Memory B cell (primary cell): ENCODE measurements at regions not wholly inside any gene's neighbourhood (a gene's known extent, or its start where the extent isn't known, plus 50 kb on each side); places are given as distances from the start of the nearest gene placed in this dataset.

Experiments
- ATAC-seq: fragments of 150-1000 bp; cut with Tn5 transposase; 2 replicates; pipeline ENCODE4 v1.10.0; 2021; ENCODE audit warnings: low read depth, mild to moderate bottlenecking, moderate library complexity
- DNase-seq, 2 donors: peaks; one replicate each; pipeline ENCODE4 v3.0.0; 2022; ENCODE audit warnings: low spot score in 2 of 2
- H3K27ac Mint-ChIP-seq: one replicate; pipeline ENCODE4 v1.8.0; 2022; ENCODE audit warnings: mild to moderate bottlenecking, moderate library complexity, mixed read lengths
- H3K27me3 Mint-ChIP-seq: one replicate; pipeline ENCODE4 v1.8.0; 2022; ENCODE audit warnings: mixed read lengths
- H3K36me3 Mint-ChIP-seq: one replicate; pipeline ENCODE4 v1.8.0; 2022; ENCODE audit warnings: mild to moderate bottlenecking, mixed read lengths
- H3K4me1 Mint-ChIP-seq: one replicate; pipeline ENCODE4 v1.8.0; 2022; ENCODE audit warnings: mixed read lengths
- H3K4me3 Mint-ChIP-seq: one replicate; pipeline ENCODE4 v1.8.0; 2022; ENCODE audit warnings: mild to moderate bottlenecking, moderate library complexity, mixed read lengths
- H3K9me3 Mint-ChIP-seq: one replicate; pipeline ENCODE4 v1.8.0; 2022; ENCODE audit warnings: mixed read lengths

DNA sequence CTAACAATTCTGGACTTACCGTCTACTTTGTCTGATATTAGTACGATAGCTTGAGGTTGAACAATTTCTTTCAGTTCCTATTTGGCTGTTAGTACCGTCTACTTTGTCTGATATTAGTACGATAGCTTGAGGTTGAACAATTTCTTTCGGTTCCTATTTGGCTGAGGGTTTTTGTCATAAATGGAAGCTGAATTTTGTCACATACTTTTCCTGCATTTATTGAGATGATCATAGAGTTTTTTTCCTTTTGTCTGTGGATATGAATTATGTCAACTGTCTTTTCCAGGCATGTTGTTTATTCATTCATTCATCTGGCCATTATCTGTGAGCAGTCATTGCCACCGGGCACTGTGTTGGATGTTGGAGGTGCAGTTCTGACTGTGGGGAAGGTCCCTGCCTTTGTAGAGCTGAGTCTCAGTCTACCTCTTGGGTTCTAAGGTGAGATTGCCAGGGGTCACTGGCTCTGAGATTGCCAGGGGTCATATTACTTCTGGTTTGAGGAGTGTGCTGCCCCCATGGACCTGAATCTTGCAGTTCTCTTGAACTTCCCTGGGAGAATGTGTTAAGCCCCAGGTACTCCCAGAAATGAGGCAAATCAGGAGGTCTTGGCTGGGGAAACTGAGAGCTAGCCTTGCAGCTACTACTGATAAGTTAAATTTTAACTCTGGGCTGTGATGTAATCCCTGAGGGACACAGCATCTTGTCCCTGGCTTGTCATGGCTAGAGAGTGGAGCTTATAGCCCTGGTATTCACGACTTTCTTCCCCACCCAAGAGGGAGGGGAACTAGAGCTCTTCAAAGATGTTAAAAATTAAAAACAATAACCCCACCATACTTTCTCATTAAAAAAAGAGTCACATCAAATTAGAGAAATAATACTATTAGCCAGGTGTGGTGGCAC, 89.1 kb upstream of the MBOAT2 start:
- Mint-ChIP-seq H3K4me1 (peaks cover 13% of the 10 kb centered on the region), H3K9me3 (no peaks in the 10 kb centered on the region)

GRCh38 chr2:9091811-9092210, 88.3 kb upstream of the MBOAT2 start:
- DNase-seq (no peak), ATAC-seq (no peak)
- Mint-ChIP-seq H3K4me3 (no peak overlapping the region), H3K4me1 (peaks cover 13% of the 10 kb centered on the region), H3K27me3 (peaks cover 15% of the 10 kb centered on the region), H3K27ac (no peak overlapping the region), H3K36me3 (no peaks in the 10 kb centered on the region), H3K9me3 (no peaks in the 10 kb centered on the region)

More for the DNA sequence above, 89.1 kb upstream of the MBOAT2 start:
- ATAC-seq (no peak), DNase-seq (no peak)
- Mint-ChIP-seq H3K4me3 (no peak overlapping the region), H3K27me3 (peaks cover 17% of the 10 kb centered on the region), H3K36me3 (no peaks in the 10 kb centered on the region), H3K27ac (no peak overlapping the region)

DNA sequence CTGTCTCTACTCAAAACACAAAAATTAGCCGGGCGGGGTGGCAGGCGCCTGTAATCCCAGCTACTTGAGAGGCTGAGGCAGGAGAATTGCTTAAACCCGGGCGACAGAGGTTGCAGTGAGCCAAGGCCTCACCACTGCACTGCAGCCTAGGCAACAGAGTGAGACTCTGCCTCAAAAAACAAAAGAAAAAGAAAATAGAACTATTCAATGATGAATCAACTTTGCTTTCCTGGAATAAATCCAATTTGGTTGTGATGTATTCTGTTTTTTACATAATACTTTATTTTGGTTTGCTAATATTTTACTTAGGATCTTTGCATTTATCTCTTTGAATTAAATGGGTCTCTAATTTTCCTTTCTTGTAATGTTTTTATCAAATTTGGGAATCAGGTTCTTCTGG, 86.3 kb upstream of the MBOAT2 start:
- H3K36me3 Mint-ChIP-seq: no peaks in the 10 kb centered on the region
- peaks cover 13% of the 10 kb centered on the region for H3K27me3 Mint-ChIP-seq
- H3K4me1 Mint-ChIP-seq: peaks cover 13% of the 10 kb centered on the region
- H3K4me3 Mint-ChIP-seq: no peak overlapping the region
- no peak for ATAC-seq
- no peak overlapping the region for H3K27ac Mint-ChIP-seq
- DNase-seq: no peak
- no peaks in the 10 kb centered on the region for H3K9me3 Mint-ChIP-seq

DNA sequence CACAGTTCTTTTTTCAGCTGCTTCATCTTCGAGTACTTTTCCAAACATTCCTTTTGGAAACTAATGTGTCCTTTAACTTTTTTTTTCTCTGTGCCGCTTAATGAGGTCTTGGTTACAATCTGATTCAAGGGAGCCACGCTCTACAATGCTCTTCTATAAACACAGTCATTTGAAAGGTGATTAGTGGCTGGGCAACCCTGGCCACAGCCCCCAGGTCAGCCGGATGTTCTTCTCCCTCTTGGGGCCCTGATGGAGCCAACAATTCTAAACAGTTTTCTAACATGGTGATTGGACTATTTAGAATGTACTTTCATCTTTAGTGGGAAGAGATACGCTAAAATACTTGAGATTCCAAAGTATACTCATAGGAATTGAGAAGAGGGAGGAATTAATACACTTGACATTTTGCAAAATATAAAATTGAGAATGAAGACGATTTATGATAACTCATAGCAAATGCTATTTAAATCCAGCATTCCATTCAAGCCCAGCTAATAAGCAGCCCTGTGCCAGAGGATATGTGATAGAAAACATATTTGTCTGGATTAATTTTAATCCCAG, 83.7 kb upstream of the MBOAT2 start:
- Mint-ChIP-seq H3K27ac (no peak overlapping the region), H3K36me3 (no peaks in the 10 kb centered on the region), H3K9me3 (peaks cover 2% of the 10 kb centered on the region), H3K27me3 (peaks cover 2% of the 10 kb centered on the region), H3K4me3 (no peak overlapping the region), H3K4me1 (peaks cover 1% of the 10 kb centered on the region)
- no peak for ATAC-seq
- DNase-seq: no peak

DNA sequence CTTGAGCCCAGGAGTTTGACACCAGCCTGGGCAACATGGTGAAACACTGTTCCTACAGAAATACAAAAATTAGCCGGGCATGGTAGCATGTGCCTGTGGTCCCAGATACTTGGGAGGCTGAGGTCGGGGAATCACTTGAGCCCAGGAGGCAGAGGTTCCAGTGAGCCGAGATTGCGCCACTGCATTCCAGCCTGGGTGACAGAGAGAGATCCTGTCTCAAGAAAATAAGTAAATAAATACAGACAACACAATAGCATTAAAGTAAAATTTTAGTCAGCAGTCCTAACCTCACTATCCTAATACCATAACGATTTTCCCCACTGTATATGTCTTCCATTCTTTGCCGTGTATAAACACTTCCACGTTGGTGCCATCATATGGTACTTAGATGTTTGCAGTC, 83.0 kb upstream of the MBOAT2 start:
- peaks cover 6% of the 10 kb centered on the region for H3K9me3 Mint-ChIP-seq
- H3K4me3 Mint-ChIP-seq: no peak overlapping the region
- DNase-seq (no peak), ATAC-seq (no peak)
- H3K4me1 Mint-ChIP-seq: no peaks in the 10 kb centered on the region
- H3K36me3 Mint-ChIP-seq: no peaks in the 10 kb centered on the region
- H3K27me3 Mint-ChIP-seq: peaks cover 2% of the 10 kb centered on the region
- no peak overlapping the region for H3K27ac Mint-ChIP-seq

- H3K27me3 Mint-ChIP-seq: peaks cover 2% of the 10 kb centered on the region
- H3K27ac Mint-ChIP-seq: no peak overlapping the region
- peaks cover 6% of the 10 kb centered on the region for H3K9me3 Mint-ChIP-seq
- ATAC-seq (no peak), DNase-seq (no peak)
- no peaks in the 10 kb centered on the region for H3K4me1 Mint-ChIP-seq
- H3K4me3 Mint-ChIP-seq: no peak overlapping the region
- no peaks in the 10 kb centered on the region for H3K36me3 Mint-ChIP-seq
These were observed 81.9 kb upstream of the MBOAT2 start for GRCh38 chr2:9085353-9085752.

DNA sequence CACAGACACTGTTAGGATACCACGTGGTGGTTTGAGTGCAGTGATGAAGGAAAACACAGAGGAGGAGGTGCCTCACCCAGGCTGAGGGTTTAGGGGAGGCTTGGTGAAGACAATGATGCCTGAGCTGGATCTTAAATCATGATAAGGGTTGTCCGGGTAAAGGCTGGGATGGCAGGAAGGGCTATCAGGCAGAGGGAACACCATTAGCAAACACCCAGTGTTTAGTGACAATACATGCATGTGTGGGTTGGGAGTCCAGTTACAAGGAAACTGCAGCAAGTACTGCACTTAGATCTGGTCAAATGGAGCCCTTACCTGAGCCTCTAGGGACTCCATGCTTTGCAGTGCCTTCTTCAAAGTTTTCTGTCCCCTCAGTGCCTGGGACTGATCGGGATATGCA, 79.8 kb upstream of the MBOAT2 start:
- Mint-ChIP-seq H3K36me3 (peaks cover 2% of the 10 kb centered on the region), H3K27me3 (peaks cover 2% of the 10 kb centered on the region), H3K27ac (no peak overlapping the region), H3K4me3 (no peak overlapping the region), H3K4me1 (no peaks in the 10 kb centered on the region), H3K9me3 (peaks cover 8% of the 10 kb centered on the region)
- DNase-seq: no peak
- no peak for ATAC-seq

GRCh38 chr2:9082158-9082557, 78.7 kb upstream of the MBOAT2 start:
- Mint-ChIP-seq H3K36me3 (peaks cover 2% of the 10 kb centered on the region), H3K27ac (no peak overlapping the region), H3K4me3 (no peak overlapping the region), H3K9me3 (peaks cover 8% of the 10 kb centered on the region), H3K27me3 (no peaks in the 10 kb centered on the region), H3K4me1 (no peaks in the 10 kb centered on the region)
- ATAC-seq (no peak), DNase-seq (no peak)

DNA sequence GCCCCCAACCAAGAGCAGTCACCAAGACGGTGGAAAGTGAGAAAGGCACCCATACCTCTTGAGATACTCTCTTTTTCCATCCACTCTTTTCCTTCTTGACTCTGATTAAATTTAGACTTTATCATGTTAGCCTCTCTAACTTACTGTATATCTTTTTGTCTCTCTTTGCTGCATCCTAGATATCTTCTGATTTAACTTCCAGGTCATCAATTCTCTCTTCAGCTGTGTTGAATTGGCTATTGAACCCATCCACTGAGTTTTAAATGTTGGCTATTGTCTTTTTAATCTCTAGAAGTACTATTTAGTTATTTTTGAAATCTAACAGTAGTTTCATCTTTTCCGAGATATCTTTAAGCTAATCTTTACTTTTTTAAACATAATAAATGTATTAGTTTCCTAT, 78.3 kb upstream of the MBOAT2 start:
- Mint-ChIP-seq H3K4me3 (no peak overlapping the region), H3K27me3 (no peaks in the 10 kb centered on the region), H3K4me1 (no peaks in the 10 kb centered on the region), H3K27ac (no peak overlapping the region), H3K9me3 (peaks cover 8% of the 10 kb centered on the region), H3K36me3 (peaks cover 2% of the 10 kb centered on the region)
- ATAC-seq (no peak), DNase-seq (no peak)

- H3K4me3 Mint-ChIP-seq: no peak overlapping the region
- H3K27me3 Mint-ChIP-seq: no peaks in the 10 kb centered on the region
- H3K36me3 Mint-ChIP-seq: peaks cover 2% of the 10 kb centered on the region
- DNase-seq: no peak
- no peaks in the 10 kb centered on the region for H3K4me1 Mint-ChIP-seq
- no peak for ATAC-seq
- H3K27ac Mint-ChIP-seq: no peak overlapping the region
- H3K9me3 Mint-ChIP-seq: peaks cover 8% of the 10 kb centered on the region
These were observed 74.9 kb upstream of the MBOAT2 start for GRCh38 chr2:9078405-9078804.

DNA sequence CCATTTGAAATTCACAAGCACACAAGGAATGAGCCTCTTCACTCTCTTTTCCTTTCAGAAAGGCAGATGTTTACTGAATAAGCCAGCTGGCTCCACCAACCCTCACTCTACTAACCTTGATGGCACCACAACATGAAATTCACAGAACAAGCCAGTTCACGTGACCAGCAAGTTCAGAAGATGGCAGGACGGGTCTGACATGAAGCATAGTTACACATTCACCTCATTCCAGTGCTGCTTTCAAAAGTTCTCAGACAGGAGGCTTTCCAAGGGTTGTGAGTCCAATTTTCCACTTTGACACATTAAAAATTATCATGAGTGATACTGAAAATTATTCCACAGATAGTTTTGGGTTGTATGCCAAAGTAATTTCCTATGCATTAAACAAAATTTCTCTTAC, 74.2 kb upstream of the MBOAT2 start:
- Mint-ChIP-seq H3K27ac (no peak overlapping the region), H3K4me3 (no peak overlapping the region), H3K9me3 (peaks cover 8% of the 10 kb centered on the region), H3K36me3 (peaks cover 2% of the 10 kb centered on the region), H3K4me1 (no peaks in the 10 kb centered on the region), H3K27me3 (peaks cover 2% of the 10 kb centered on the region)
- no peak for ATAC-seq
- DNase-seq: no peak

- DNase-seq (no peak), ATAC-seq (no peak)
- H3K36me3 Mint-ChIP-seq: peaks cover 2% of the 10 kb centered on the region
- no peak overlapping the region for H3K4me3 Mint-ChIP-seq
- no peaks in the 10 kb centered on the region for H3K4me1 Mint-ChIP-seq
- H3K27ac Mint-ChIP-seq: no peak overlapping the region
- peaks cover 5% of the 10 kb centered on the region for H3K9me3 Mint-ChIP-seq
- peaks cover 2% of the 10 kb centered on the region for H3K27me3 Mint-ChIP-seq
These were observed 73.3 kb upstream of the MBOAT2 start for GRCh38 chr2:9076755-9077154.

DNA sequence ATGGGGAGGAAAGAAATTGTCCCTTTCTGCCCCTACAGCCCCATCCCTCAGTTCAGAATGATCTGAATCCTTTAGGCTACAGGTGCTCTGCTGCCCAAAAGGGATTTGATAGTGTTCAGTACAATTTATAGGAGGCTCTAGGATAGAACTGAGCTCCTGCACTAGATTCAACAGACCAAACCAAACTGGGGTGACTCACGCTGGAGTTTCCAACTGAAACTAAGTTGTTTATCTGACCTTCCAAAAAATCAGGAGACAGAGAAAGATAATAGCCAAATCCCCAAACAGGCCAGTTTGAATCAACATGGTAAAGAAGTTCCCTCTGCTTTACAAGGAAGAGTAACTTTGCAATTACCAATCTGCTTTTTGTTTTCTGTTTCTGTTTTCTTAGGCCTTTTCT, 72.7 kb upstream of the MBOAT2 start:
- Mint-ChIP-seq H3K27me3 (peaks cover 2% of the 10 kb centered on the region), H3K9me3 (peaks cover 2% of the 10 kb centered on the region), H3K4me3 (no peak overlapping the region), H3K4me1 (no peaks in the 10 kb centered on the region), H3K27ac (no peak overlapping the region), H3K36me3 (peaks cover 2% of the 10 kb centered on the region)
- no peak for DNase-seq
- ATAC-seq: no peak

- Mint-ChIP-seq H3K4me1 (no peaks in the 10 kb centered on the region), H3K36me3 (peaks cover 2% of the 10 kb centered on the region), H3K27me3 (peaks cover 2% of the 10 kb centered on the region), H3K4me3 (no peak overlapping the region), H3K27ac (no peak overlapping the region), H3K9me3 (peaks cover 2% of the 10 kb centered on the region)
- no peak for DNase-seq
- ATAC-seq: no peak
These were observed 71.4 kb upstream of the MBOAT2 start for GRCh38 chr2:9074930-9075329.
